Caco-2 (cell line): ENCODE measurements at regions not wholly inside any gene's neighbourhood (a gene's known extent, or its start where the extent isn't known, plus 50 kb on each side); places are given as distances from the start of the nearest gene placed in this dataset.

ENCODE experiments used
- BruUV-seq: library from RNA; stranded (reverse); fragments of 400-500 nt; replicated peaks from 2 replicates; lab custom pipeline; 2021; lab: Mats Ljungman, UMichigan
- CTCF ChIA-PET: fragments of 300-600 bp; sonication (Branson Sonifier 250); formaldehyde crosslinking; loops from one replicate; lab custom pipeline; 2022; ENCODE audit warnings: antibody characterized with exemption; lab: Charles Lee
- POLR2A ChIA-PET: fragments of 300-600 bp; sonication (Branson Sonifier 250); formaldehyde crosslinking; loops from one replicate; lab custom pipeline; 2022; ENCODE audit warnings: antibody characterized with exemption; lab: Charles Lee
- DNase-seq, 2 experiments: peaks; one replicate each; pipeline versions ENCODE4 v3.0.0 to v3.0.0-alpha.2; 2020 to 2022
- H3K27me3 ChIP-seq: replicated peaks from 2 replicates; pipeline ENCODE4 v1.6.0; 2011; ENCODE audit warnings: low read length; ENCODE audit not compliant: control insufficient read depth, insufficient read depth
- H3K36me3 ChIP-seq: 2 replicates; pipeline ENCODE4 v1.5.1; 2011; ENCODE audit warnings: low read length; ENCODE audit not compliant: control insufficient read depth, insufficient read depth
- H3K4me1 ChIP-seq: fragments of 250-450 bp; sonication (Bioruptor Pico); 2 replicates; pipeline ENCODE4 v1.5.1; 2020; ENCODE audit warnings: mild to moderate bottlenecking
- H3K4me3 ChIP-seq: 2 replicates; pipeline ENCODE4 v1.5.1; 2011; ENCODE audit warnings: low read depth, mild to moderate bottlenecking, control low read depth, low read length
- H3K9me3 ChIP-seq: fragments of 250-450 bp; sonication (Bioruptor Pico); 2 replicates; pipeline ENCODE4 v1.5.1; 2020; ENCODE audit warnings: mild to moderate bottlenecking, moderate library complexity
- H3K27ac Mint-ChIP-seq: one replicate; pipeline ENCODE4 v1.8.0; 2022; ENCODE audit warnings: mixed read lengths; ENCODE audit not compliant: unreplicated experiment
- H3K27me3 Mint-ChIP-seq: one replicate; pipeline ENCODE4 v1.8.0; 2022; ENCODE audit warnings: mixed read lengths; ENCODE audit not compliant: insufficient read depth, unreplicated experiment
- H3K36me3 Mint-ChIP-seq: one replicate; pipeline ENCODE4 v1.8.0; 2022; ENCODE audit warnings: mild to moderate bottlenecking, mixed read lengths; ENCODE audit not compliant: insufficient read depth, unreplicated experiment
- H3K4me1 Mint-ChIP-seq: one replicate; pipeline ENCODE4 v1.8.0; 2022; ENCODE audit warnings: low read depth, mixed read lengths; ENCODE audit not compliant: unreplicated experiment
- H3K4me3 Mint-ChIP-seq: one replicate; pipeline ENCODE4 v1.8.0; 2022; ENCODE audit warnings: mild to moderate bottlenecking, moderate library complexity, mixed read lengths; ENCODE audit not compliant: unreplicated experiment
- H3K9me3 Mint-ChIP-seq: one replicate; pipeline ENCODE4 v1.8.0; 2022; ENCODE audit warnings: mixed read lengths; ENCODE audit not compliant: unreplicated experiment
- CTCF ChIP-seq, 2 experiments: fragments of 200-600 bp in 1 of 2; IDR thresholded peaks; 1 replicate in 1 of 2; 2 replicates in 1 of 2; pipeline versions ENCODE4 v1.5.1 to v1.8.0; 2011 to 2022; ENCODE audit warnings: antibody characterized with exemption in 1 of 2, control low read depth in 1 of 2, inconsistent platforms in 1 of 2, low read depth in 1 of 2, low read length in 1 of 2, mild to moderate bottlenecking in 1 of 2, moderate library complexity in 1 of 2; ENCODE audit not compliant: insufficient read depth in 1 of 2, severe bottlenecking in 1 of 2, unreplicated experiment in 1 of 2
- intact Hi-C: fragments of 100-400 bp; cut with micrococcal nuclease; formaldehyde crosslinking; loops from one replicate; pipeline ENCODE4 v1.10.0; 2022; ENCODE audit not compliant: unreplicated experiment

GRCh38 chr5:147145328-147145727, 89.5 kb upstream of the STK32A start:
- POLR2A ChIA-PET = no interaction called here

DNA sequence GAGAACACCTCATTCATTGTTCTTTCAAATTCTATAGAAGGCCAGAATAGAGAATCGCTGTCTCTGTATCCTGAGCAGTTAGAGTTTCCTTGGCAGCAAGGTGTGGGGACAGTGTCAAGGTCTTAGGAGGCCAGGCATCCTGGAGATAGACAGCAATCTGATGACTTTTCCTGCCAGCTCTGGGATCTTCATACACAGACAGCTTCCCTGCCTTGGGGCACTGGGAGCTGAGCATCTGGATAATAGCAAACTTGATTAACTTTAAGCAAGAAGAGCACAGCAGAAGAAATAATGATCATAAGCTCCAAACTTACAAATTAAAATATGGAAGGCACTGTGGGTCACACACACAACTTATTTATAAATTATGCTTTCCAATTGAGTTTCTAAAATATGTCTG, 86.1 kb upstream of the STK32A start:
- TF ChIP-seq CTCF (IDR thresholded peaks at IDR 0.05; ENCODE audit: insufficient read depth in 1 of 2, low read depth in 1 of 2, low read length in 1 of 2, severe bottlenecking in 1 of 2, unreplicated experiment in 1 of 2) = no peak
- no peaks in the 10 kb centered on the region for H3K4me1 ChIP-seq
- no TSS peak for BruUV-seq
- no peaks in the 10 kb centered on the region for H3K9me3 ChIP-seq
- peaks cover 9% of the 10 kb centered on the region for H3K9me3 Mint-ChIP-seq
- CTCF ChIA-PET = no interaction called here
- H3K4me1 Mint-ChIP-seq = no peaks in the 10 kb centered on the region
- POLR2A ChIA-PET = no interaction called here
- no peak overlapping the region for H3K27ac Mint-ChIP-seq
- intact Hi-C loops = no loop called here
- no peak overlapping the region for H3K4me3 ChIP-seq
- H3K27me3 ChIP-seq = no peaks in the 10 kb centered on the region
- H3K27me3 Mint-ChIP-seq = no peaks in the 10 kb centered on the region
- H3K36me3 Mint-ChIP-seq = no peaks in the 10 kb centered on the region
- H3K4me3 Mint-ChIP-seq = no peak overlapping the region
- H3K36me3 ChIP-seq = no peaks in the 10 kb centered on the region
- DNase-seq = no peak

More at GRCh38 chr5:147145328-147145727, 89.5 kb upstream of the STK32A start:
- Histone ChIP-seq H3K4me3 (no peak overlapping the region), H3K27me3 (no peaks in the 10 kb centered on the region), H3K9me3 (peaks cover 3% of the 10 kb centered on the region; the same call in 1 of the 2 replicates), H3K36me3 (no peaks in the 10 kb centered on the region), H3K4me1 (peaks cover 20% of the 10 kb centered on the region)
- Mint-ChIP-seq H3K36me3 (peaks cover 3% of the 10 kb centered on the region), H3K9me3 (peaks cover 22% of the 10 kb centered on the region), H3K27me3 (no peaks in the 10 kb centered on the region), H3K27ac (no peak overlapping the region), H3K4me3 (no peak overlapping the region), H3K4me1 (peaks cover 14% of the 10 kb centered on the region)
- no TSS peak for BruUV-seq
- CTCF ChIA-PET = no interaction called here
- no peak for DNase-seq
- intact Hi-C loops = no loop called here
- no peak for TF ChIP-seq CTCF (IDR thresholded peaks at IDR 0.05; ENCODE audit: insufficient read depth in 1 of 2, low read depth in 1 of 2, low read length in 1 of 2, severe bottlenecking in 1 of 2, unreplicated experiment in 1 of 2)

GRCh38 chr5:147152086-147152485, 82.7 kb upstream of the STK32A start:
- H3K4me3 Mint-ChIP-seq = no peak overlapping the region
- TF ChIP-seq CTCF (IDR thresholded peaks at IDR 0.05; ENCODE audit: insufficient read depth in 1 of 2, low read depth in 1 of 2, low read length in 1 of 2, severe bottlenecking in 1 of 2, unreplicated experiment in 1 of 2) = no peak
- ChIA-PET POLR2A (no interaction called here), CTCF (no interaction called here)
- intact Hi-C loops = no loop called here
- Histone ChIP-seq H3K36me3 (no peaks in the 10 kb centered on the region), H3K9me3 (no peaks in the 10 kb centered on the region), H3K27me3 (no peaks in the 10 kb centered on the region), H3K4me3 (no peak overlapping the region), H3K4me1 (no peaks in the 10 kb centered on the region)
- H3K27me3 Mint-ChIP-seq = no peaks in the 10 kb centered on the region
- BruUV-seq = no TSS peak
- no peaks in the 10 kb centered on the region for H3K4me1 Mint-ChIP-seq
- DNase-seq = no peak
- H3K27ac Mint-ChIP-seq = no peak overlapping the region
- peaks cover 9% of the 10 kb centered on the region for H3K9me3 Mint-ChIP-seq
- H3K36me3 Mint-ChIP-seq = no peaks in the 10 kb centered on the region
